SK-N-SH (cell line): ENCODE measurements at regions not wholly inside any gene's neighbourhood (a gene's known extent, or its start where the extent isn't known, plus 50 kb on each side); places are given as distances from the start of the nearest gene placed in this dataset.

Experiments used
- CTCF ChIA-PET: fragments of 300-600, 350-600 bp; formaldehyde crosslinking; extraction: SDS; loops from one replicate; lab custom pipeline; 2021; lab: Yijun Ruan, JAX
- POLR2A ChIA-PET: fragments of 350-600 bp; sonication (Branson Sonifier 250); formaldehyde crosslinking; extraction: SDS; loops from one replicate; lab custom pipeline; 2020; ENCODE audit warnings: antibody characterized with exemption, inconsistent platforms; lab: Yijun Ruan, JAX
- DNase-seq: peaks from one replicate; pipeline ENCODE4 v3.0.0; 2012
- H2AFZ ChIP-seq: fragments of 200-600 bp; sonication (generic); 2 replicates; pipeline ENCODE4 v1.8.1; 2016; ENCODE audit warnings: antibody characterized with exemption, mild to moderate bottlenecking, low read depth
- H3F3A ChIP-seq: fragments of 200-600 bp; sonication (generic); replicated peaks from 2 replicates; pipeline ENCODE3; 2016; ENCODE audit warnings: antibody characterized with exemption, mild to moderate bottlenecking; ENCODE audit not compliant: insufficient read depth
- H3K27ac ChIP-seq, 2 experiments: fragments of 200-500 bp in 1 of 2; fragments of 200-600 bp in 1 of 2; sonication (Bioruptor generic) in 1 of 2; sonication (generic), shearing (Covaris generic) in 1 of 2; 2 replicates each; pipeline versions ENCODE4 v1.5.1 to v1.6.1; 2014 to 2016; ENCODE audit warnings: low read depth in 2 of 2, inconsistent platforms in 1 of 2, low read length in 1 of 2, mild to moderate bottlenecking in 1 of 2, mixed read lengths in 1 of 2
- H3K27me3 ChIP-seq: fragments of 200-600 bp; sonication (generic), shearing (Covaris generic); 2 replicates; pipeline ENCODE4 v1.6.1; 2016; ENCODE audit warnings: mixed run types; ENCODE audit not compliant: insufficient read depth
- H3K36me3 ChIP-seq, 2 experiments: fragments of 200-500 bp in 1 of 2; fragments of 200-600 bp in 1 of 2; sonication (Bioruptor generic) in 1 of 2; sonication (generic) in 1 of 2; replicated peaks in 1 of 2; 2 replicates each; pipeline versions ENCODE3 to v1.5.1; 2014 to 2016; ENCODE audit warnings: low read length in 1 of 2, mild to moderate bottlenecking in 1 of 2; ENCODE audit not compliant: insufficient read depth in 2 of 2, control insufficient read depth in 1 of 2
- H3K4me1 ChIP-seq, 2 experiments: fragments of 200-500 bp in 1 of 2; fragments of 200-600 bp in 1 of 2; sonication (Bioruptor generic) in 1 of 2; sonication (generic), shearing (Covaris generic) in 1 of 2; 2 replicates each; pipeline versions ENCODE4 v1.5.1 to v1.6.1; 2014 to 2016; ENCODE audit warnings: low read depth in 1 of 2, low read length in 1 of 2, mixed run types in 1 of 2; ENCODE audit not compliant: insufficient read depth in 2 of 2, control insufficient read depth in 1 of 2
- H3K4me2 ChIP-seq: fragments of 200-600 bp; sonication (generic), shearing (Covaris generic); 2 replicates; pipeline ENCODE4 v1.6.1; 2017; ENCODE audit warnings: mixed run types
- H3K4me3 ChIP-seq, 2 experiments: fragments of 200-500 bp in 1 of 2; fragments of 200-600 bp in 1 of 2; sonication (Bioruptor generic) in 1 of 2; sonication (generic), shearing (Covaris generic) in 1 of 2; 2 replicates each; pipeline versions ENCODE4 v1.5.1 to v1.8.1; 2014 to 2016; ENCODE audit warnings: low read depth in 2 of 2, inconsistent platforms in 1 of 2, low read length in 1 of 2, mild to moderate bottlenecking in 1 of 2, mixed read lengths in 1 of 2, moderate library complexity in 1 of 2
- H3K79me2 ChIP-seq: fragments of 200-600 bp; sonication (generic); 2 replicates; pipeline ENCODE4 v1.8.1; 2017; ENCODE audit warnings: mild to moderate bottlenecking; ENCODE audit not compliant: insufficient read depth
- H3K9ac ChIP-seq: fragments of 200-600 bp; sonication (generic); 2 replicates; pipeline ENCODE4 v1.6.1; 2017; ENCODE audit warnings: mixed run types
- H3K9me2 ChIP-seq: fragments of 200-600 bp; sonication (generic); 2 replicates; pipeline ENCODE4 v1.6.1; 2017; ENCODE audit warnings: mixed run types
- H3K9me3 ChIP-seq: fragments of 200-600 bp; sonication (generic); 2 replicates; pipeline ENCODE4 v1.6.1; 2017; ENCODE audit warnings: mixed run types, mild to moderate bottlenecking, moderate library complexity
- H4K20me1 ChIP-seq: fragments of 200-600 bp; sonication (generic); 2 replicates; pipeline ENCODE4 v1.6.1; 2017; ENCODE audit warnings: mild to moderate bottlenecking, mixed run types; ENCODE audit not compliant: insufficient read depth
- CHD2 ChIP-seq: fragments of 150-350 bp; IDR thresholded peaks from 2 replicates; pipeline ENCODE4 v1.6.1; 2018; ENCODE audit warnings: low read length; ENCODE audit not compliant: partially characterized antibody
- EP300 ChIP-seq, 2 experiments: IDR thresholded peaks; 2 replicates each; pipeline versions ENCODE4 v1.4.0 to v1.6.1; 2012; ENCODE audit warnings: borderline replicate concordance in 1 of 2, low read depth in 1 of 2, low read length in 1 of 2
- FOSL2 ChIP-seq: IDR thresholded peaks from 2 replicates; pipeline ENCODE4 v1.4.0; 2012; ENCODE audit warnings: low read depth, mild to moderate bottlenecking, moderate library complexity, borderline replicate concordance
- GATA2 ChIP-seq: sonication (generic); formaldehyde crosslinking; IDR thresholded peaks from 2 replicates; pipeline ENCODE4 v1.5.0; 2020; ENCODE audit warnings: mild to moderate bottlenecking, missing genetic modification reagents
- JUND ChIP-seq: IDR thresholded peaks from 2 replicates; pipeline ENCODE4 v1.4.0; 2012
- MEF2A ChIP-seq: IDR thresholded peaks from 2 replicates; pipeline ENCODE4 v1.4.0; 2012; ENCODE audit warnings: low read depth, borderline replicate concordance
- POLR2AphosphoS5 ChIP-seq: IDR thresholded peaks from 2 replicates; pipeline ENCODE4 v1.6.1; 2012; ENCODE audit warnings: low read depth, low read length
- RCOR1 ChIP-seq: fragments of 150-350 bp; IDR thresholded peaks from 2 replicates; pipeline ENCODE4 v1.6.1; 2017; ENCODE audit warnings: antibody characterized with exemption, low read length
- RFX5 ChIP-seq: IDR thresholded peaks from 2 replicates; pipeline ENCODE4 v1.6.1; 2012; ENCODE audit warnings: mild to moderate bottlenecking, improper control_type of control experiment, low read length
- RXRA ChIP-seq: IDR thresholded peaks from 2 replicates; pipeline ENCODE4 v1.4.0; 2012; ENCODE audit warnings: low read depth, mild to moderate bottlenecking, borderline replicate concordance
- TAF1 ChIP-seq: IDR thresholded peaks from 2 replicates; pipeline ENCODE4 v1.6.1; 2012; ENCODE audit warnings: low read depth, mild to moderate bottlenecking, low read length, moderate library complexity, borderline replicate concordance
- TCF12 ChIP-seq: IDR thresholded peaks from 2 replicates; pipeline ENCODE4 v1.4.0; 2012
- USF1 ChIP-seq: IDR thresholded peaks from 2 replicates; pipeline ENCODE4 v1.4.0; 2012; ENCODE audit warnings: low read depth, borderline replicate concordance
- ZBTB33 ChIP-seq: IDR thresholded peaks from 2 replicates; pipeline ENCODE4 v1.4.0; 2012; ENCODE audit warnings: low read depth, borderline replicate concordance
- WGBS: methylation state at CpG from one replicate; pipeline ENCODE4 v1.1.6; 2017; ENCODE audit warnings: low lambda C conversion rate; 5-methylcytosine and 5-hydroxymethylcytosine counted together
- TF ChIP-seq, protein P1 (sequence below): IDR thresholded peaks from 2 replicates; pipeline ENCODE4 v1.6.1; 2012; ENCODE audit warnings: mild to moderate bottlenecking, low read depth, low read length, moderate library complexity
- TF ChIP-seq, protein P2 (sequence below): IDR thresholded peaks from 2 replicates; pipeline ENCODE4; 2012
- TF ChIP-seq, protein P3 (sequence below): fragments of 150-350 bp; IDR thresholded peaks from 2 replicates; pipeline ENCODE4 v1.6.1; 2016; ENCODE audit warnings: mild to moderate bottlenecking, low read depth, low read length

DNA sequence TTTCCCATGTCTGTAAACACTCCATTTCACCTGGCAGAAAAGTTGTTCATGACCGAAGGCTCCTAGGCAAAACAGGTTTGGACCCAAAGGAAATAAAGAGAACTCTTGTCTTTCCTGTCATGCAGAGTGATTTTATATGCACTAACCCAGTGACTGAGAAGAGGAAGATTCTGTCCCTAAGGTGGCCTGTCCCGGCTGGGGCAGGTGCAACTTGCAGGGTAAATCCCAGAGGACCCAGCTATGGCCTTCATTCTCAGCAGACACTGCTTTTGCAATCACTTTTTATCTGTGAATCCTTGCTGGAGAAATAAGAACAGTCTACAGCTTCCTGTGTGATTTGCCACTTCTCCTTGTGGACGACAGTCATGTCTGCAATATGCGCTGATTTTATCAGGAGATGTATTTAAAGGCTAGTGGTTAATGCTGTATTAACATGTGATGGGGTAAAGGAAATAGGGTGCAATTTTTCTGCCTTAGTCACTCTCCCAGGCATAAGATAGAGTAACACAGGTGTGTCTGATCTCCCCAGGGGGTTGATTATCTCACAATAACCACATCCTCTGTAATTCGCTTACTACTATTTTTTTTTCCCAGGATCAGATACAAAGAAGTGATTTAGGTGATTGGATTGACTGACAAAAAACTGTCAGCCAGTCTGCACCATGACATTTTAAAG, 696.8 kb upstream of the SOX9 start (continued):
- TF ChIP-seq, protein P1, sequence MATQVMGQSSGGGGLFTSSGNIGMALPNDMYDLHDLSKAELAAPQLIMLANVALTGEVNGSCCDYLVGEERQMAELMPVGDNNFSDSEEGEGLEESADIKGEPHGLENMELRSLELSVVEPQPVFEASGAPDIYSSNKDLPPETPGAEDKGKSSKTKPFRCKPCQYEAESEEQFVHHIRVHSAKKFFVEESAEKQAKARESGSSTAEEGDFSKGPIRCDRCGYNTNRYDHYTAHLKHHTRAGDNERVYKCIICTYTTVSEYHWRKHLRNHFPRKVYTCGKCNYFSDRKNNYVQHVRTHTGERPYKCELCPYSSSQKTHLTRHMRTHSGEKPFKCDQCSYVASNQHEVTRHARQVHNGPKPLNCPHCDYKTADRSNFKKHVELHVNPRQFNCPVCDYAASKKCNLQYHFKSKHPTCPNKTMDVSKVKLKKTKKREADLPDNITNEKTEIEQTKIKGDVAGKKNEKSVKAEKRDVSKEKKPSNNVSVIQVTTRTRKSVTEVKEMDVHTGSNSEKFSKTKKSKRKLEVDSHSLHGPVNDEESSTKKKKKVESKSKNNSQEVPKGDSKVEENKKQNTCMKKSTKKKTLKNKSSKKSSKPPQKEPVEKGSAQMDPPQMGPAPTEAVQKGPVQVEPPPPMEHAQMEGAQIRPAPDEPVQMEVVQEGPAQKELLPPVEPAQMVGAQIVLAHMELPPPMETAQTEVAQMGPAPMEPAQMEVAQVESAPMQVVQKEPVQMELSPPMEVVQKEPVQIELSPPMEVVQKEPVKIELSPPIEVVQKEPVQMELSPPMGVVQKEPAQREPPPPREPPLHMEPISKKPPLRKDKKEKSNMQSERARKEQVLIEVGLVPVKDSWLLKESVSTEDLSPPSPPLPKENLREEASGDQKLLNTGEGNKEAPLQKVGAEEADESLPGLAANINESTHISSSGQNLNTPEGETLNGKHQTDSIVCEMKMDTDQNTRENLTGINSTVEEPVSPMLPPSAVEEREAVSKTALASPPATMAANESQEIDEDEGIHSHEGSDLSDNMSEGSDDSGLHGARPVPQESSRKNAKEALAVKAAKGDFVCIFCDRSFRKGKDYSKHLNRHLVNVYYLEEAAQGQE, result no peak
- TF ChIP-seq CHD2, result no peak
- TF ChIP-seq RXRA, result peak; percentile 65; the same call in 1 of the 2 replicates
- TF ChIP-seq, protein P2, sequence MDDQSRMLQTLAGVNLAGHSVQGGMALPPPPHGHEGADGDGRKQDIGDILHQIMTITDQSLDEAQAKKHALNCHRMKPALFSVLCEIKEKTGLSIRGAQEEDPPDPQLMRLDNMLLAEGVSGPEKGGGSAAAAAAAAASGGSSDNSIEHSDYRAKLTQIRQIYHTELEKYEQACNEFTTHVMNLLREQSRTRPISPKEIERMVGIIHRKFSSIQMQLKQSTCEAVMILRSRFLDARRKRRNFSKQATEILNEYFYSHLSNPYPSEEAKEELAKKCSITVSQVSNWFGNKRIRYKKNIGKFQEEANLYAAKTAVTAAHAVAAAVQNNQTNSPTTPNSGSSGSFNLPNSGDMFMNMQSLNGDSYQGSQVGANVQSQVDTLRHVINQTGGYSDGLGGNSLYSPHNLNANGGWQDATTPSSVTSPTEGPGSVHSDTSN, result peak; percentile 73
- TF ChIP-seq USF1, result peak; percentile 24; the same call in 1 of the 2 replicates
- TF ChIP-seq GATA2 (CRISPR knock-in tag), result peak; percentile 68
- peak; percentile 29 to 93; a peak in 2 of 4 replicates for TF ChIP-seq EP300 (IDR thresholded peaks at IDR 0.05; ENCODE audit: borderline replicate concordance in 1 of 2, low read depth in 1 of 2, low read length in 1 of 2)
- TF ChIP-seq POLR2AphosphoS5, result peak; percentile 49; the same call in 1 of the 2 replicates
- peak; percentile 78 for TF ChIP-seq MEF2A
- TF ChIP-seq RFX5, result no peak
- peak; percentile 93 for TF ChIP-seq TCF12
- TF ChIP-seq, protein P3, sequence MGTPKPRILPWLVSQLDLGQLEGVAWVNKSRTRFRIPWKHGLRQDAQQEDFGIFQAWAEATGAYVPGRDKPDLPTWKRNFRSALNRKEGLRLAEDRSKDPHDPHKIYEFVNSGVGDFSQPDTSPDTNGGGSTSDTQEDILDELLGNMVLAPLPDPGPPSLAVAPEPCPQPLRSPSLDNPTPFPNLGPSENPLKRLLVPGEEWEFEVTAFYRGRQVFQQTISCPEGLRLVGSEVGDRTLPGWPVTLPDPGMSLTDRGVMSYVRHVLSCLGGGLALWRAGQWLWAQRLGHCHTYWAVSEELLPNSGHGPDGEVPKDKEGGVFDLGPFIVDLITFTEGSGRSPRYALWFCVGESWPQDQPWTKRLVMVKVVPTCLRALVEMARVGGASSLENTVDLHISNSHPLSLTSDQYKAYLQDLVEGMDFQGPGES, result no peak

DNA sequence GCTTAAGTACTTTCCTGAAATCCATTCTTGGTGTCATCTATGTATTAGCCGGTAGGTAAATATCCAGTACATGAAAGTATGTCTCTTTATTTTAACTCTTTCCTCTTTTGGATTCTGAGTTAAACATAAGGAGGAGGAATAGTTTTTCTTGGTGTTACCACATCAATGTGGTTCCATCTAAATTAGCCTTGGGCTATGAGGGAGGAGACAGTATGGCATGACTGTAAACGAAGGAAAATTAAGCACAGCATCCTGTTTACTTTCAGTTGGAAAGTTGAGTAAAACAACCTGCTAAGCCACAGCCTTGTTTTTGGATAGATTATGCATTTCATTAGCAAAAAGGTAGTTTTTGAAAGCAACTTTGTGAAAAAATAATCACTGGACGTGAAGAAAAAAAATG, 693.0 kb upstream of the SOX9 start:
- Histone ChIP-seq H3K9me3 (0 out of 2 replicates have a peak, but pooled peaks cover 6% of the 10 kb centered on the region), H2AFZ (no peak overlapping the region), H3K4me2 (no peak overlapping the region), H3K36me3 (no peaks in the 10 kb centered on the region), H3K27ac (no peak overlapping the region), H3K9me2 (no peaks in the 10 kb centered on the region), H3K79me2 (no peaks in the 10 kb centered on the region), H3K27me3 (no peaks in the 10 kb centered on the region), H3K4me1 (peaks cover 10 to 14% of the 10 kb centered on the region in 2 experiments), H3F3A (peaks cover 8% of the 10 kb centered on the region), H4K20me1 (no peaks in the 10 kb centered on the region), H3K9ac (no peak overlapping the region), H3K4me3 (no peak overlapping the region)
- POLR2A ChIA-PET, result no interaction called here
- WGBS, result 84% methylated on average over 3 of the region's 3 CpGs
- DNase-seq, result no peak
- CTCF ChIA-PET, result no interaction called here
- TF ChIP-seq USF1 (no peak), TAF1 (no peak), ZBTB33 (no peak), JUND (no peak), FOSL2 (no peak), RCOR1 (no peak), RXRA (no peak), MEF2A (no peak)
